Mucosa of descending colon (tissue), 3 donors: ENCODE measurements at regions not wholly inside any gene's neighbourhood (a gene's known extent, or its start where the extent isn't known, plus 50 kb on each side); places are given as distances from the start of the nearest gene placed in this dataset.
A peak's percentile ranks its signal among the peaks of the same experiment; 100 is the strongest.

Experiments used
- ATAC-seq: fragments of 200-7000 bp; cut with Tn5 transposase; one replicate; pipeline ENCODE4 v1.9.1; 2020; ENCODE audit warnings: mild to moderate bottlenecking, moderate library complexity
- DNase-seq, 3 donors: peaks; one replicate each; pipeline ENCODE4 v3.0.0-alpha.2; 2020
- H3K36me3 ChIP-seq: fragments of 200-600 bp; one replicate; pipeline ENCODE4 v1.8.0; 2021; ENCODE audit warnings: low read depth, mild to moderate bottlenecking
- H3K4me1 ChIP-seq: fragments of 200-600 bp; one replicate; pipeline ENCODE4 v1.8.0; 2021; ENCODE audit warnings: low read depth, mild to moderate bottlenecking
- H3K4me3 ChIP-seq: fragments of 200-600 bp; one replicate; pipeline ENCODE4 v1.8.0; 2021; ENCODE audit warnings: mild to moderate bottlenecking
- H3K9me3 ChIP-seq: fragments of 200-600 bp; one replicate; pipeline ENCODE4 v1.8.0; 2021; ENCODE audit warnings: mild to moderate bottlenecking
- CTCF ChIP-seq: fragments of 200-600 bp; IDR thresholded peaks from one replicate; pipeline ENCODE4 v1.8.0; 2022; ENCODE audit warnings: antibody characterized with exemption, mild to moderate bottlenecking
- intact Hi-C, 2 donors: fragments of 100-400 bp; cut with DNase I in 1 of 2; cut with micrococcal nuclease in 1 of 2; formaldehyde crosslinking; loops; one replicate each; pipeline versions ENCODE4 v1.11.0 to v1.11.1; 2022; cut with DNase I, micrococcal nuclease
- donor health status: DM: no; HTN: no; CAD: no; lungs with moderate emphysema.
- donor health status: DM: no; HTN: no; CAD: no.
- donor health status: DM: no; HTN: yes; CAD: no.

GRCh38 chr4:26264109-26264508 is 56.7 kb upstream of the RBPJ start:
- no peak for TF ChIP-seq CTCF
- Histone ChIP-seq H3K4me1 (no peaks in the 10 kb centered on the region), H3K36me3 (no peaks in the 10 kb centered on the region), H3K4me3 (no peak overlapping the region), H3K9me3 (no peaks in the 10 kb centered on the region)
- intact Hi-C loops = no loop called here
- ATAC-seq (no peak), DNase-seq (no peak)

GRCh38 chr4:26267087-26267486 is 53.7 kb upstream of the RBPJ start:
- intact Hi-C loops = no loop called here
- DNase-seq (peak in 2 of 3 donors; percentile 40 to 72), ATAC-seq (peak; percentile 39)
- Histone ChIP-seq H3K9me3 (no peaks in the 10 kb centered on the region), H3K4me3 (no peak overlapping the region), H3K4me1 (no peaks in the 10 kb centered on the region), H3K36me3 (no peaks in the 10 kb centered on the region)
- no peak for TF ChIP-seq CTCF

DNA sequence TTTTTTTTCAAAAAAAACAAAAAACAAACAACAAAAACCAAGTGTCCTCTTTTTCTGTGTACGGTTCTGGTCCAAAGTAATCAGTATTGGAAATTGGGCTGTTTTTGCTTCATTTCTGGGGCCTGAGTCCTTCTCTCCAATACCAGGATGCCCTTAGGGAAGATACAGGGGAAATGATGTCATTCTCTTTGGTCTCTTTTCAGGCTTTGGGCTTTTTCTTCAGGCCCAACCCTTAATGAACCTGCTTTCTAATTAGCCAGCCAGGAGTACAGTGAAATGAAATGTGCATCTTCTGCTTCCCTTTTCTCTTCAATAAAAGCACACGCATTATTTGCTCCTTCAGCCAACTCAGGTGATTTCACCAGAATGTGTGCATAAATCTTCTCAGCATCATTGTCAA is 52.6 kb upstream of the RBPJ start:
- intact Hi-C loops = no loop called here
- H3K4me3 ChIP-seq = no peak overlapping the region
- ATAC-seq (no peak), DNase-seq (no peak)
- no peaks in the 10 kb centered on the region for H3K9me3 ChIP-seq
- no peak for TF ChIP-seq CTCF
- no peaks in the 10 kb centered on the region for H3K4me1 ChIP-seq
- H3K36me3 ChIP-seq = no peaks in the 10 kb centered on the region

DNA sequence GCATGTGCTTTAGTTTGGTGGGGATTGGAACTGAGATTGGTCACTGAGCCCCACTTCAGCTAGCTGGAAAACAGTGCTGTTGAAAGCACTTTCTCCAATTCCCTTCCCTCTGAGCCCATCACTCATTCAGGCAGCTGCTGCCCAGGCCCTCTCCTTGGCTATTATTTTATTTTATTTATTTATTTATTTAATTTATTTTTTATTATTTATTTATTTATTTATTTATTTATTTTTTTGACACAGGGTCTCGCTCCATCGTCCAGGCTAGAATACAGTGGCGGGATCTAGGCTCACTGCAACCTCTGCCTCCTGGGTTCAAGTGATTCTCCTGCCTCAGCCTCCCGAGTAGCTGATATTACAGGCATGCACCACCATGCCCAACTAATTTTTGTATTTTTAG is 51.8 kb upstream of the RBPJ start:
- no peaks in the 10 kb centered on the region for H3K36me3 ChIP-seq
- no peak for ATAC-seq
- no peaks in the 10 kb centered on the region for H3K4me1 ChIP-seq
- H3K9me3 ChIP-seq = no peaks in the 10 kb centered on the region
- intact Hi-C loops = no loop called here
- no peak overlapping the region for H3K4me3 ChIP-seq
- DNase-seq = no peak
- TF ChIP-seq CTCF = no peak
